H1 (cell line): ENCODE measurements at regions not wholly inside any gene's neighbourhood (a gene's known extent, or its start where the extent isn't known, plus 50 kb on each side); places are given as distances from the start of the nearest gene placed in this dataset.

ENCODE experiments used
- CTCF ChIA-PET: fragments of 300-600 bp; sonication (Branson Sonifier 250); formaldehyde crosslinking; loops from one replicate; lab custom pipeline; 2021; ENCODE audit not compliant: partially characterized antibody; lab: Charles Lee
- POLR2A ChIA-PET: fragments of 300-600 bp; sonication (Branson Sonifier 250); formaldehyde crosslinking; loops from one replicate; lab custom pipeline; 2021; ENCODE audit warnings: inconsistent platforms; ENCODE audit not compliant: partially characterized antibody; lab: Charles Lee
- DNase-seq, 2 experiments: peaks; one replicate each; pipeline versions ENCODE4 v3.0.0 to v3.0.0-alpha.2; 2010 to 2022; ENCODE audit warnings: low spot score in 2 of 2, low read depth in 1 of 2, mixed read lengths in 1 of 2
- FAIRE-seq: peaks from 2 replicates; lab custom pipeline; 2011; peaks lifted over from hg19 to GRCh38; lab: Jason Lieb, UNC
- H2AFZ ChIP-seq: 2 replicates; pipeline ENCODE4 v1.8.1; 2012; ENCODE audit warnings: low read length, inconsistent platforms
- H2AK5ac ChIP-seq: 2 replicates; pipeline ENCODE4 v1.6.1; 2013; ENCODE audit warnings: low read depth, low read length
- H2BK120ac ChIP-seq: replicated peaks from 2 replicates; pipeline ENCODE3; 2013; ENCODE audit warnings: low read depth, low read length, inconsistent platforms
- H2BK12ac ChIP-seq: 2 replicates; pipeline ENCODE4 v1.6.1; 2013; ENCODE audit warnings: low read depth, low read length
- H2BK15ac ChIP-seq: 2 replicates; pipeline ENCODE4 v1.6.1; 2013; ENCODE audit warnings: low read length
- H2BK20ac ChIP-seq: 2 replicates; pipeline ENCODE4 v1.6.1; 2013; ENCODE audit warnings: low read length
- H2BK5ac ChIP-seq: 2 replicates; pipeline ENCODE4 v1.6.1; 2013; ENCODE audit warnings: low read depth, low read length
- H3K14ac ChIP-seq: 2 replicates; pipeline ENCODE4 v1.6.1; 2013; ENCODE audit warnings: inconsistent platforms; ENCODE audit not compliant: insufficient read length
- H3K18ac ChIP-seq: 2 replicates; pipeline ENCODE4 v1.6.1; 2013; ENCODE audit warnings: low read length; ENCODE audit errors: extremely low read depth
- H3K23ac ChIP-seq: 2 replicates; pipeline ENCODE4 v1.6.1; 2013; ENCODE audit warnings: inconsistent platforms; ENCODE audit not compliant: insufficient read length
- H3K23me2 ChIP-seq: 2 replicates; pipeline ENCODE4 v1.6.1; 2013; ENCODE audit warnings: low read depth, low read length
- H3K27ac ChIP-seq: 2 replicates; pipeline ENCODE4 v1.6.1; 2011; ENCODE audit warnings: low read depth, low read length, inconsistent platforms
- H3K27me3 ChIP-seq, 4 experiments: replicated peaks in 1 of 4; 1 replicate in 1 of 4; 2 replicates in 3 of 4; pipeline versions ENCODE4 v1.6.1 to v1.8.1; 2011 to 2013; ENCODE audit warnings: low read length in 3 of 4, mild to moderate bottlenecking in 3 of 4, inconsistent platforms in 2 of 4, mixed read lengths in 2 of 4, moderate library complexity in 1 of 4; ENCODE audit not compliant: control insufficient read depth in 3 of 4, insufficient read depth in 3 of 4; ENCODE audit errors: extremely low read depth in 1 of 4
- H3K36me3 ChIP-seq, 4 experiments: 2 replicates each; pipeline versions ENCODE4 v1.6.1 to v1.8.1; 2011 to 2013; ENCODE audit warnings: mild to moderate bottlenecking in 4 of 4, low read length in 3 of 4, moderate library complexity in 2 of 4, control low read depth in 1 of 4, inconsistent platforms in 1 of 4; ENCODE audit not compliant: insufficient read depth in 4 of 4, control insufficient read depth in 2 of 4
- H3K4ac ChIP-seq: replicated peaks from 2 replicates; pipeline ENCODE3; 2013; ENCODE audit warnings: low read length, low read depth, mixed read lengths, inconsistent platforms; ENCODE audit not compliant: insufficient read length
- H3K4me1 ChIP-seq, 4 experiments: replicated peaks in 1 of 4; 1 replicate in 1 of 4; 2 replicates in 3 of 4; pipeline versions ENCODE4 v1.6.1 to v1.8.1; 2011 to 2013; ENCODE audit warnings: low read length in 3 of 4, inconsistent platforms in 2 of 4, mixed read lengths in 1 of 4; ENCODE audit not compliant: insufficient read depth in 4 of 4, control insufficient read depth in 3 of 4
- H3K4me2 ChIP-seq, 2 experiments: 2 replicates each; pipeline versions ENCODE4 v1.6.1 to v1.8.1; 2011 to 2013; ENCODE audit warnings: low read depth in 2 of 2, low read length in 2 of 2, control low read depth in 1 of 2, inconsistent platforms in 1 of 2, mild to moderate bottlenecking in 1 of 2; ENCODE audit not compliant: insufficient read depth in 1 of 2
- H3K4me3 ChIP-seq, 4 experiments: fragments of 200-600, 300-600 bp in 1 of 4; sonication (generic), shearing (Covaris generic), sonication (Bioruptor Twin) in 1 of 4; 2 replicates each; pipeline versions ENCODE4 v1.5.1 to v1.8.1; 2011 to 2016; ENCODE audit warnings: low read length in 4 of 4, low read depth in 3 of 4, control low read depth in 2 of 4, inconsistent platforms in 2 of 4, mild to moderate bottlenecking in 2 of 4, mixed read lengths in 1 of 4, moderate library complexity in 1 of 4; ENCODE audit not compliant: insufficient read depth in 2 of 4; ENCODE audit errors: extremely low read depth in 1 of 4
- H3K56ac ChIP-seq: replicated peaks from 2 replicates; pipeline ENCODE3; 2013; ENCODE audit warnings: low read depth, mild to moderate bottlenecking, mixed read lengths, low read length, inconsistent platforms; ENCODE audit not compliant: insufficient read length
- H3K79me1 ChIP-seq: 2 replicates; pipeline ENCODE4 v1.6.1; 2013; ENCODE audit warnings: low read depth, low read length, control low read depth
- H3K79me2 ChIP-seq, 2 experiments: 2 replicates each; pipeline versions ENCODE4 v1.6.1 to v1.8.1; 2012 to 2013; ENCODE audit warnings: low read length in 2 of 2, mild to moderate bottlenecking in 2 of 2, inconsistent platforms in 1 of 2; ENCODE audit not compliant: insufficient read depth in 2 of 2, control insufficient read depth in 1 of 2
- H3K9ac ChIP-seq, 4 experiments: replicated peaks in 1 of 4; 1 replicate in 1 of 4; 2 replicates in 3 of 4; pipeline versions ENCODE4 v1.6.1 to v1.8.1; 2011 to 2013; ENCODE audit warnings: low read depth in 3 of 4, low read length in 3 of 4, control low read depth in 2 of 4, mild to moderate bottlenecking in 2 of 4, moderate library complexity in 2 of 4, inconsistent platforms in 1 of 4; ENCODE audit errors: extremely low read depth in 1 of 4
- H3K9me3 ChIP-seq, 2 experiments: 2 replicates each; pipeline versions ENCODE4 v1.6.1 to v1.8.1; 2012 to 2013; ENCODE audit warnings: mild to moderate bottlenecking in 2 of 2, moderate library complexity in 2 of 2, control low read depth in 1 of 2, inconsistent platforms in 1 of 2, low read depth in 1 of 2, low read length in 1 of 2, mixed read lengths in 1 of 2; ENCODE audit not compliant: insufficient read depth in 2 of 2
- H4K20me1 ChIP-seq, 2 experiments: replicated peaks in 1 of 2; 2 replicates each; pipeline versions ENCODE3 to v1.8.1; 2011 to 2013; ENCODE audit warnings: inconsistent platforms in 2 of 2, low read length in 2 of 2, mild to moderate bottlenecking in 1 of 2; ENCODE audit not compliant: insufficient read depth in 2 of 2, control insufficient read depth in 1 of 2
- H4K5ac ChIP-seq: 2 replicates; pipeline ENCODE4 v1.6.1; 2013; ENCODE audit warnings: low read length, low read depth, mixed read lengths, inconsistent platforms; ENCODE audit not compliant: insufficient read length
- H4K8ac ChIP-seq: 2 replicates; pipeline ENCODE4 v1.8.0; 2013; ENCODE audit warnings: mild to moderate bottlenecking, moderate library complexity, low read length, inconsistent platforms; ENCODE audit not compliant: insufficient read depth; ENCODE audit errors: extremely low read depth
- H4K91ac ChIP-seq: replicated peaks from 2 replicates; pipeline ENCODE3; 2013; ENCODE audit warnings: low read length, mixed read lengths, inconsistent platforms; ENCODE audit not compliant: insufficient read length
- BACH1 ChIP-seq: IDR thresholded peaks from 2 replicates; pipeline ENCODE4 v1.6.1; 2012; ENCODE audit warnings: low read length, improper control_type of control experiment
- CBX5 ChIP-seq: fragments of 300-800, 300-1000 bp; sonication (generic); IDR thresholded peaks from 2 replicates; pipeline ENCODE4 v1.7.1; 2016; ENCODE audit warnings: antibody characterized with exemption, low read length, low read depth
- CTBP2 ChIP-seq: IDR thresholded peaks from 2 replicates; pipeline ENCODE4 v1.7.0; 2011; ENCODE audit warnings: borderline replicate concordance, mild to moderate bottlenecking, moderate library complexity, mixed read lengths, low read length; ENCODE audit not compliant: insufficient read depth, insufficient read length
- CTCF ChIP-seq, 3 experiments: IDR thresholded peaks; 1 replicate in 2 of 3; 2 replicates in 1 of 3; pipeline versions ENCODE4 v1.5.1 to v1.6.1; 2011; ENCODE audit warnings: low read length in 3 of 3, mild to moderate bottlenecking in 3 of 3, inconsistent platforms in 2 of 3, low read depth in 1 of 3, moderate library complexity in 1 of 3; ENCODE audit not compliant: insufficient read depth in 1 of 3; ENCODE audit errors: control extremely low read depth in 1 of 3
- EP300 ChIP-seq, 2 experiments: IDR thresholded peaks; 1 replicate in 1 of 2; 2 replicates in 1 of 2; pipeline ENCODE4 v1.6.1; 2011 to 2012; ENCODE audit warnings: low read depth in 2 of 2, low read length in 2 of 2, mild to moderate bottlenecking in 2 of 2, borderline replicate concordance in 1 of 2, inconsistent platforms in 1 of 2, moderate library complexity in 1 of 2
- KDM5A ChIP-seq: fragments of 200-600 bp; IDR thresholded peaks from 2 replicates; pipeline ENCODE4 v1.7.1; 2012; ENCODE audit warnings: mild to moderate bottlenecking, low read length, inconsistent platforms, mixed read lengths
- POLR2A ChIP-seq, 2 experiments: IDR thresholded peaks; 1 replicate in 1 of 2; 2 replicates in 1 of 2; pipeline ENCODE4 v1.6.1; 2011; ENCODE audit warnings: low read depth in 2 of 2, low read length in 2 of 2, mild to moderate bottlenecking in 2 of 2; ENCODE audit errors: control extremely low read depth in 1 of 2
- SAP30 ChIP-seq: fragments of 300-600 bp; sonication (generic); IDR thresholded peaks from 2 replicates; pipeline ENCODE4 v1.7.1; 2012; ENCODE audit warnings: low read length, moderate library complexity, mild to moderate bottlenecking, inconsistent platforms; ENCODE audit not compliant: insufficient read depth, insufficient replicate concordance
- SIRT6 ChIP-seq: IDR thresholded peaks from one replicate; pipeline ENCODE4 v1.7.1; 2012; ENCODE audit warnings: low read length, inconsistent platforms
- SIX5 ChIP-seq: IDR thresholded peaks from 2 replicates; pipeline ENCODE4 v1.6.1; 2011; ENCODE audit warnings: mild to moderate bottlenecking, low read depth, low read length
- SP4 ChIP-seq: IDR thresholded peaks from 2 replicates; pipeline ENCODE4 v1.6.1; 2012; ENCODE audit warnings: low read length, inconsistent platforms
- TBP ChIP-seq: IDR thresholded peaks from 2 replicates; pipeline ENCODE4 v1.6.1; 2011; ENCODE audit warnings: low read depth, low read length, improper control_type of control experiment
- ZNF274 ChIP-seq: IDR thresholded peaks from 2 replicates; pipeline ENCODE4 v1.7.0; 2012; ENCODE audit warnings: low read length, borderline replicate concordance; ENCODE audit errors: extremely low read depth
- WGBS, 2 experiments: shearing (Covaris generic) in 1 of 2; methylation state at CpG; one replicate each; pipeline versions ENCODE4 v1.1.6 to v1.1.7; 2013 to 2015; ENCODE audit warnings: low lambda C conversion rate in 2 of 2, mixed read lengths in 2 of 2, inconsistent platforms in 1 of 2, low coverage in 1 of 2, missing lambda C conversion rate in 1 of 2; ENCODE audit not compliant: insufficient replicate concordance in 2 of 2, insufficient coverage in 1 of 2, insufficient read length in 1 of 2; ENCODE audit errors: extremely low coverage in 1 of 2, missing lambda C conversion rate in 1 of 2; 5-methylcytosine and 5-hydroxymethylcytosine counted together

- Histone ChIP-seq H3K79me1 (no peaks in the 10 kb centered on the region), H3K79me2 (no peaks in the 10 kb centered on the region), H3K27me3 (no peaks in the 10 kb centered on the region), H3K56ac (no peak overlapping the region), H2AFZ (no peak overlapping the region), H4K5ac (no peak overlapping the region), H3K18ac (no peak overlapping the region), H2BK5ac (no peak overlapping the region), H2BK12ac (no peak overlapping the region), H3K9ac (no peak overlapping the region), H3K4me3 (no peak overlapping the region), H2AK5ac (no peak overlapping the region), H4K91ac (no peak overlapping the region), H4K8ac (no peak overlapping the region), H2BK15ac (no peak overlapping the region), H3K4ac (no peak overlapping the region), H2BK20ac (no peak overlapping the region), H4K20me1 (no peaks in the 10 kb centered on the region), H3K14ac (no peak overlapping the region), H2BK120ac (no peak overlapping the region), H3K4me1 (no peaks in the 10 kb centered on the region), H3K23ac (no peak overlapping the region), H3K9me3 (no peaks in the 10 kb centered on the region), H3K27ac (no peak overlapping the region), H3K36me3 (no peaks in the 10 kb centered on the region), H3K4me2 (no peak overlapping the region), H3K23me2 (no peaks in the 10 kb centered on the region)
- CTCF ChIA-PET: interaction anchor here (0.8 kb wide), 1 partner anchor 316 kb away, joined by 3 read pairs; no protein-coding TSS in a partner anchor
- FAIRE-seq: no peak
- WGBS, 2 experiments: 92% methylated on average over 1 of the region's 1 CpG; no CpG with 5 or more reads in 1 of the 2 experiments
- TF ChIP-seq CBX5: no peak
- TF ChIP-seq SAP30: no peak
- no peak for TF ChIP-seq SIX5
- no peak for TF ChIP-seq CTCF (IDR thresholded peaks at IDR 0.05; ENCODE audit: control extremely low read depth in 1 of 3, insufficient read depth in 1 of 3, low read depth in 1 of 3, low read length in 3 of 3)
- no peak for TF ChIP-seq ZNF274
- TF ChIP-seq SIRT6: no peak
- TF ChIP-seq BACH1: no peak
- TF ChIP-seq SP4: no peak
- TF ChIP-seq POLR2A (IDR thresholded peaks at IDR 0.05; ENCODE audit: control extremely low read depth in 1 of 2, low read depth in 2 of 2, low read length in 2 of 2): no peak
- TF ChIP-seq CTBP2: no peak
- no peak for TF ChIP-seq EP300 (IDR thresholded peaks at IDR 0.05; ENCODE audit: borderline replicate concordance in 1 of 2, low read depth in 2 of 2, low read length in 2 of 2)
- TF ChIP-seq TBP: no peak
- TF ChIP-seq KDM5A: no peak
- DNase-seq: no peak
- POLR2A ChIA-PET: no interaction called here
Measured at GRCh38 chrX:12032082-12032481, 106.2 kb upstream of the FRMPD4 start.
